ENCODE measurements at regions not wholly inside any gene's neighbourhood (a gene's known extent, or its start where the extent isn't known, plus 50 kb on each side); places are given as distances from the start of the nearest gene placed in this dataset.

- TF ChIP-seq, protein P1, sequence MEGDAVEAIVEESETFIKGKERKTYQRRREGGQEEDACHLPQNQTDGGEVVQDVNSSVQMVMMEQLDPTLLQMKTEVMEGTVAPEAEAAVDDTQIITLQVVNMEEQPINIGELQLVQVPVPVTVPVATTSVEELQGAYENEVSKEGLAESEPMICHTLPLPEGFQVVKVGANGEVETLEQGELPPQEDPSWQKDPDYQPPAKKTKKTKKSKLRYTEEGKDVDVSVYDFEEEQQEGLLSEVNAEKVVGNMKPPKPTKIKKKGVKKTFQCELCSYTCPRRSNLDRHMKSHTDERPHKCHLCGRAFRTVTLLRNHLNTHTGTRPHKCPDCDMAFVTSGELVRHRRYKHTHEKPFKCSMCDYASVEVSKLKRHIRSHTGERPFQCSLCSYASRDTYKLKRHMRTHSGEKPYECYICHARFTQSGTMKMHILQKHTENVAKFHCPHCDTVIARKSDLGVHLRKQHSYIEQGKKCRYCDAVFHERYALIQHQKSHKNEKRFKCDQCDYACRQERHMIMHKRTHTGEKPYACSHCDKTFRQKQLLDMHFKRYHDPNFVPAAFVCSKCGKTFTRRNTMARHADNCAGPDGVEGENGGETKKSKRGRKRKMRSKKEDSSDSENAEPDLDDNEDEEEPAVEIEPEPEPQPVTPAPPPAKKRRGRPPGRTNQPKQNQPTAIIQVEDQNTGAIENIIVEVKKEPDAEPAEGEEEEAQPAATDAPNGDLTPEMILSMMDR (IDR thresholded peaks at IDR 0.05; ENCODE audit: insufficient read depth, low read depth, low read length, missing control alignments), result no peak
Measured at GRCh38 chr15:62793752-62794144, 248.8 kb upstream of the TPM1 start.

GRCh38 chr15:62795171-62795570 is 247.4 kb upstream of the TPM1 start:
- peak; percentile 57 for DNase-seq (ENCODE audit: low read depth)
- no peak overlapping the region for H3K4me3 ChIP-seq (ENCODE audit: low read depth, low read length)
- TF ChIP-seq, protein P1 (IDR thresholded peaks at IDR 0.05; ENCODE audit: insufficient read depth, low read depth, low read length, missing control alignments), result no peak

More at GRCh38 chr15:62793752-62794144, 248.8 kb upstream of the TPM1 start:
- H3K4me3 ChIP-seq (ENCODE audit: low read depth, low read length), result no peak overlapping the region
- DNase-seq (ENCODE audit: low read depth), result no peak

GRCh38 chr15:62795700-62796695 is 246.5 kb upstream of the TPM1 start:
- no peak overlapping the region for H3K4me3 ChIP-seq (ENCODE audit: low read depth, low read length)
- TF ChIP-seq, protein P1 (IDR thresholded peaks at IDR 0.05; ENCODE audit: insufficient read depth, low read depth, low read length, missing control alignments), result no peak
- DNase-seq (ENCODE audit: low read depth), result no peak

DNA sequence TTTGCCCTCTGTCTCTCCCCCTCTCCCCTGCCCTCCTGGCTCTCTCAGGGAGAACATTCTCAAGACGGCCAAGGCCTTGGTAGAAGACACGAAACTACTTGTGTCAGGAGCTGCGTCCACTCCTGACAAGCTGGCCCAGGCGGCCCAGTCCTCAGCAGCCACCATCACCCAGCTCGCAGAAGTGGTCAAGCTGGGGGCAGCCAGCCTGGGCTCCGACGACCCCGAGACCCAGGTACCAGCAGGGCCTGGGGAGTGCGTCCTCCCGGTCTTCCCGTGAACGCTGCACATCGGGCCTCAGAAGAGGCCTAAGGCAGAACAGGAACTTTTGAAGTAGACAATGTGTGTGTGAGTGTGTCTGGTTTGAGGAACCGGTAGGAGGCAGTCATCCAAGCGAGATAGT is 245.4 kb upstream of the TPM1 start:
- DNase-seq (ENCODE audit: low read depth), result no peak
- TF ChIP-seq, protein P1 (IDR thresholded peaks at IDR 0.05; ENCODE audit: insufficient read depth, low read depth, low read length, missing control alignments), result no peak

GRCh38 chr15:62798536-62798935 is 244.0 kb upstream of the TPM1 start:
- no peak overlapping the region for H3K4me3 ChIP-seq (ENCODE audit: low read depth, low read length)
- TF ChIP-seq, protein P1 (IDR thresholded peaks at IDR 0.05; ENCODE audit: insufficient read depth, low read depth, low read length, missing control alignments), result no peak
- no peak for DNase-seq (ENCODE audit: low read depth)

More for the DNA sequence above, 245.4 kb upstream of the TPM1 start:
- no peak overlapping the region for H3K4me3 ChIP-seq (ENCODE audit: low read depth, low read length)

DNA sequence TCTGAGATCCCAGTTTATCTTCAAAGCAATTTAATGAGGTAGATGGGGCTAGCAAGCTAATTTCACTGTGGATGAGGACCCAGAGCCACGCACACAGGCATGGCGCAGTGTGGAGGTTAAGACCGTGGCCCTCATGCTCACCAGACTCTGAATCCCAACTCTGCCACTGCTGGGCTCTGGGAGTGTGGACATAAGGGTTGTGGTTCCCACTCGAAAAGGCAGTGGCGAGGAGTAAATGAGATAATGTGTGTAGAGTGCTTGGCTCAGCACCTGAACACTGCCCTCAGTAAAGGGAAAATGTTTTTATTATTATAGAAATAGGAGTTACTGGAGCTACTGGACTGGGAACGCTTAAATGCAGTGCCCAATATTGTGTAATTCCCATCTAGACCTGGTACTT is 243.5 kb upstream of the TPM1 start:
- DNase-seq (ENCODE audit: low read depth), result no peak
- TF ChIP-seq, protein P1 (IDR thresholded peaks at IDR 0.05; ENCODE audit: insufficient read depth, low read depth, low read length, missing control alignments), result no peak
- no peak overlapping the region for H3K4me3 ChIP-seq (ENCODE audit: low read depth, low read length)
